Breast epithelium (tissue), 3 donors: ENCODE measurements at regions not wholly inside any gene's neighbourhood (a gene's known extent, or its start where the extent isn't known, plus 50 kb on each side); places are given as distances from the start of the nearest gene placed in this dataset.

ENCODE experiments used
- POLR2A ChIP-seq: fragments of 450-650 bp; IDR thresholded peaks from one replicate; pipeline ENCODE4 v1.6.1; 2016; ENCODE audit warnings: antibody characterized with exemption, mild to moderate bottlenecking, moderate library complexity
- POLR2AphosphoS5 ChIP-seq, 3 donors: sonication (generic); formaldehyde crosslinking; IDR thresholded peaks; one replicate each; pipeline ENCODE4 v1.6.1; 2017; ENCODE audit warnings: antibody characterized with exemption in 3 of 3
- TF ChIP-seq, protein P1 (sequence below), 3 donors: fragments of 450-650 bp; IDR thresholded peaks; one replicate each; pipeline ENCODE4 v1.5.1; 2016 to 2017; ENCODE audit warnings: antibody characterized with exemption in 3 of 3, mild to moderate bottlenecking in 3 of 3, moderate library complexity in 3 of 3

DNA sequence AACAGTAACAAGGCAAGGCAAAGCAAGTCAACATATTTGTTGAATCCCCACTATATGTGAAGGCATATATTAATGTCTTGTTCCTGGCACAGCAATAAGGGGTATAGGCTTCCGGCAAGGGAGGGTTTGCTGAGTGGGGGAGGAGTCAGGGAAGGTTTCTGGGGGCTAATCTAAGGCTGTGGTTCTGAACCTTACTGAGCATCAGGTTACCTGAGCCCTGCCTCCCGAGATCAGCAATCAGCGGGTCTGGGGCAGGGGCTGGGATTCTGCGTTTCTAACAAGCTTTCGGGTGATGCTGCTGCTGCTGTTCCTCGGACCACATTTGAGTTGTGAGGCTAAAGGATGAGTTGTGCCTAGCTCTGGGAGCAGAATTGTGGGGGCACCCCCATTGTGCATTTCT lies 401.7 kb upstream of the SPRED2 start:
- TF ChIP-seq, protein P1, sequence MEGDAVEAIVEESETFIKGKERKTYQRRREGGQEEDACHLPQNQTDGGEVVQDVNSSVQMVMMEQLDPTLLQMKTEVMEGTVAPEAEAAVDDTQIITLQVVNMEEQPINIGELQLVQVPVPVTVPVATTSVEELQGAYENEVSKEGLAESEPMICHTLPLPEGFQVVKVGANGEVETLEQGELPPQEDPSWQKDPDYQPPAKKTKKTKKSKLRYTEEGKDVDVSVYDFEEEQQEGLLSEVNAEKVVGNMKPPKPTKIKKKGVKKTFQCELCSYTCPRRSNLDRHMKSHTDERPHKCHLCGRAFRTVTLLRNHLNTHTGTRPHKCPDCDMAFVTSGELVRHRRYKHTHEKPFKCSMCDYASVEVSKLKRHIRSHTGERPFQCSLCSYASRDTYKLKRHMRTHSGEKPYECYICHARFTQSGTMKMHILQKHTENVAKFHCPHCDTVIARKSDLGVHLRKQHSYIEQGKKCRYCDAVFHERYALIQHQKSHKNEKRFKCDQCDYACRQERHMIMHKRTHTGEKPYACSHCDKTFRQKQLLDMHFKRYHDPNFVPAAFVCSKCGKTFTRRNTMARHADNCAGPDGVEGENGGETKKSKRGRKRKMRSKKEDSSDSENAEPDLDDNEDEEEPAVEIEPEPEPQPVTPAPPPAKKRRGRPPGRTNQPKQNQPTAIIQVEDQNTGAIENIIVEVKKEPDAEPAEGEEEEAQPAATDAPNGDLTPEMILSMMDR (IDR thresholded peaks at IDR 0.05), result no peak
- TF ChIP-seq POLR2AphosphoS5 (IDR thresholded peaks at IDR 0.05), result no peak
- TF ChIP-seq POLR2A, result no peak
